ENCODE measurements at regions not wholly inside any gene's neighbourhood (a gene's known extent, or its start where the extent isn't known, plus 50 kb on each side); places are given as distances from the start of the nearest gene placed in this dataset.
A peak's percentile ranks its signal among the peaks of the same experiment; 100 is the strongest.
"Not testable (repeated sequence)": the region's sequence is repeated elsewhere in the genome, so short reads cannot be mapped to it uniquely, and the experiment has no call there.

GRCh38 chr3:152587861-152588260, 247.1 kb upstream of the P2RY1 start:
- Histone ChIP-seq H3K27me3 (no peaks in the 10 kb centered on the region), H3K27ac (no peak overlapping the region), H3K4me3 (no peak overlapping the region), H3K9me3 (no peaks in the 10 kb centered on the region), H3K4me1 (no peaks in the 10 kb centered on the region), H3K36me3 (no peaks in the 10 kb centered on the region)
- intact Hi-C loops (cut with DNase I; ENCODE audit: low total_unique reads), result no loop called here
- no peak for DNase-seq
- TF ChIP-seq POLR2A (IDR thresholded peaks at IDR 0.05), result no peak
- TF ChIP-seq CTCF (IDR thresholded peaks at IDR 0.05), result no peak

- no peak for DNase-seq
These were observed 245.3 kb upstream of the P2RY1 start for GRCh38 chr3:152589644-152590043.

GRCh38 chr3:152591515-152591914, 243.4 kb upstream of the P2RY1 start:
- intact Hi-C loops (cut with DNase I; ENCODE audit: low total_unique reads), result no loop called here
- Histone ChIP-seq H3K4me3 (no peak overlapping the region), H3K36me3 (no peaks in the 10 kb centered on the region), H3K4me1 (no peaks in the 10 kb centered on the region), H3K27ac (no peak overlapping the region), H3K9me3 (no peaks in the 10 kb centered on the region), H3K27me3 (no peaks in the 10 kb centered on the region)
- no peak for DNase-seq
- no peak for TF ChIP-seq POLR2A (IDR thresholded peaks at IDR 0.05)
- TF ChIP-seq CTCF (IDR thresholded peaks at IDR 0.05), result no peak

More at GRCh38 chr3:152589644-152590043, 245.3 kb upstream of the P2RY1 start:
- Histone ChIP-seq H3K4me1 (no peaks in the 10 kb centered on the region), H3K36me3 (no peaks in the 10 kb centered on the region), H3K9me3 (no peaks in the 10 kb centered on the region), H3K4me3 (no peak overlapping the region), H3K27me3 (no peaks in the 10 kb centered on the region), H3K27ac (peak overlapping the region in 1 of 2 donors; percentile 19)
- no peak for TF ChIP-seq CTCF (IDR thresholded peaks at IDR 0.05)
- no peak for TF ChIP-seq POLR2A (IDR thresholded peaks at IDR 0.05)
- intact Hi-C loops (cut with DNase I; ENCODE audit: low total_unique reads), result no loop called here

- Histone ChIP-seq H3K4me3 (no peak overlapping the region), H3K4me1 (peaks cover 0 to 3% of the 10 kb centered on the region in 2 donors), H3K36me3 (no peaks in the 10 kb centered on the region), H3K27ac (peak overlapping the region; percentile 11 to 78), H3K9me3 (no peaks in the 10 kb centered on the region), H3K27me3 (no peaks in the 10 kb centered on the region)
- intact Hi-C loops (cut with DNase I; ENCODE audit: low total_unique reads), result no loop called here
- DNase-seq, result no peak
- TF ChIP-seq POLR2A (IDR thresholded peaks at IDR 0.05) (no peak), CTCF (IDR thresholded peaks at IDR 0.05) (no peak)
These were observed 241.7 kb upstream of the P2RY1 start for GRCh38 chr3:152593242-152593641.

- intact Hi-C loops (cut with DNase I; ENCODE audit: low total_unique reads), result no loop called here
- H3K27me3 ChIP-seq, result no peaks in the 10 kb centered on the region
- peak overlapping the region; percentile 76 to 92 for H3K27ac ChIP-seq
- no peaks in the 10 kb centered on the region for H3K36me3 ChIP-seq
- H3K4me1 ChIP-seq, result peaks cover 0 to 3% of the 10 kb centered on the region in 2 donors
- TF ChIP-seq POLR2A (IDR thresholded peaks at IDR 0.05) (no peak), CTCF (IDR thresholded peaks at IDR 0.05) (no peak)
- H3K4me3 ChIP-seq, result peak overlapping the region in 1 of 2 donors; percentile 9
- DNase-seq, result peak; percentile 44 to 66
- no peaks in the 10 kb centered on the region for H3K9me3 ChIP-seq
These were observed 238.7 kb upstream of the P2RY1 start for GRCh38 chr3:152595975-152596821.

- Histone ChIP-seq H3K4me3 (peak overlapping the region in 1 of 2 donors; percentile 9), H3K27ac (peak overlapping the region; percentile 76 to 92)
- DNase-seq; H3K27me3 ChIP-seq; H3K4me1 ChIP-seq; intact Hi-C loops (cut with DNase I; ENCODE audit: low total_unique reads); H3K9me3 ChIP-seq; H3K36me3 ChIP-seq: not testable (repeated sequence)
These were observed 238.1 kb upstream of the P2RY1 start for GRCh38 chr3:152596832-152597231.

Data from uterus (tissue), 3 donors.